H1 (cell line): ENCODE measurements at regions not wholly inside any gene's neighbourhood (a gene's known extent, or its start where the extent isn't known, plus 50 kb on each side); places are given as distances from the start of the nearest gene placed in this dataset.

Source experiments
- CTCF ChIA-PET: fragments of 300-600 bp; sonication (Branson Sonifier 250); formaldehyde crosslinking; loops from one replicate; lab custom pipeline; 2021; ENCODE audit not compliant: partially characterized antibody; lab: Charles Lee
- POLR2A ChIA-PET: fragments of 300-600 bp; sonication (Branson Sonifier 250); formaldehyde crosslinking; loops from one replicate; lab custom pipeline; 2021; ENCODE audit warnings: inconsistent platforms; ENCODE audit not compliant: partially characterized antibody; lab: Charles Lee
- DNase-seq, 2 experiments: peaks; one replicate each; pipeline versions ENCODE4 v3.0.0 to v3.0.0-alpha.2; 2010 to 2022; ENCODE audit warnings: low spot score in 2 of 2, low read depth in 1 of 2, mixed read lengths in 1 of 2
- FAIRE-seq: peaks from 2 replicates; lab custom pipeline; 2011; peaks lifted over from hg19 to GRCh38; lab: Jason Lieb, UNC
- H2AFZ ChIP-seq: 2 replicates; pipeline ENCODE4 v1.8.1; 2012; ENCODE audit warnings: low read length, inconsistent platforms
- H2AK5ac ChIP-seq: 2 replicates; pipeline ENCODE4 v1.6.1; 2013; ENCODE audit warnings: low read depth, low read length
- H2BK120ac ChIP-seq: replicated peaks from 2 replicates; pipeline ENCODE3; 2013; ENCODE audit warnings: low read depth, low read length, inconsistent platforms
- H2BK12ac ChIP-seq: 2 replicates; pipeline ENCODE4 v1.6.1; 2013; ENCODE audit warnings: low read depth, low read length
- H2BK15ac ChIP-seq: 2 replicates; pipeline ENCODE4 v1.6.1; 2013; ENCODE audit warnings: low read length
- H2BK20ac ChIP-seq: 2 replicates; pipeline ENCODE4 v1.6.1; 2013; ENCODE audit warnings: low read length
- H2BK5ac ChIP-seq: 2 replicates; pipeline ENCODE4 v1.6.1; 2013; ENCODE audit warnings: low read depth, low read length
- H3K14ac ChIP-seq: 2 replicates; pipeline ENCODE4 v1.6.1; 2013; ENCODE audit warnings: inconsistent platforms; ENCODE audit not compliant: insufficient read length
- H3K18ac ChIP-seq: 2 replicates; pipeline ENCODE4 v1.6.1; 2013; ENCODE audit warnings: low read length; ENCODE audit errors: extremely low read depth
- H3K23ac ChIP-seq: 2 replicates; pipeline ENCODE4 v1.6.1; 2013; ENCODE audit warnings: inconsistent platforms; ENCODE audit not compliant: insufficient read length
- H3K23me2 ChIP-seq: 2 replicates; pipeline ENCODE4 v1.6.1; 2013; ENCODE audit warnings: low read depth, low read length
- H3K27ac ChIP-seq: 2 replicates; pipeline ENCODE4 v1.6.1; 2011; ENCODE audit warnings: low read depth, low read length, inconsistent platforms
- H3K27me3 ChIP-seq, 4 experiments: replicated peaks in 1 of 4; 1 replicate in 1 of 4; 2 replicates in 3 of 4; pipeline versions ENCODE4 v1.6.1 to v1.8.1; 2011 to 2013; ENCODE audit warnings: low read length in 3 of 4, mild to moderate bottlenecking in 3 of 4, inconsistent platforms in 2 of 4, mixed read lengths in 2 of 4, moderate library complexity in 1 of 4; ENCODE audit not compliant: control insufficient read depth in 3 of 4, insufficient read depth in 3 of 4; ENCODE audit errors: extremely low read depth in 1 of 4
- H3K36me3 ChIP-seq, 4 experiments: 2 replicates each; pipeline versions ENCODE4 v1.6.1 to v1.8.1; 2011 to 2013; ENCODE audit warnings: mild to moderate bottlenecking in 4 of 4, low read length in 3 of 4, moderate library complexity in 2 of 4, control low read depth in 1 of 4, inconsistent platforms in 1 of 4; ENCODE audit not compliant: insufficient read depth in 4 of 4, control insufficient read depth in 2 of 4
- H3K4ac ChIP-seq: replicated peaks from 2 replicates; pipeline ENCODE3; 2013; ENCODE audit warnings: low read length, low read depth, mixed read lengths, inconsistent platforms; ENCODE audit not compliant: insufficient read length
- H3K4me1 ChIP-seq, 4 experiments: replicated peaks in 1 of 4; 1 replicate in 1 of 4; 2 replicates in 3 of 4; pipeline versions ENCODE4 v1.6.1 to v1.8.1; 2011 to 2013; ENCODE audit warnings: low read length in 3 of 4, inconsistent platforms in 2 of 4, mixed read lengths in 1 of 4; ENCODE audit not compliant: insufficient read depth in 4 of 4, control insufficient read depth in 3 of 4
- H3K4me2 ChIP-seq, 2 experiments: 2 replicates each; pipeline versions ENCODE4 v1.6.1 to v1.8.1; 2011 to 2013; ENCODE audit warnings: low read depth in 2 of 2, low read length in 2 of 2, control low read depth in 1 of 2, inconsistent platforms in 1 of 2, mild to moderate bottlenecking in 1 of 2; ENCODE audit not compliant: insufficient read depth in 1 of 2
- H3K4me3 ChIP-seq, 4 experiments: fragments of 200-600, 300-600 bp in 1 of 4; sonication (generic), shearing (Covaris generic), sonication (Bioruptor Twin) in 1 of 4; 2 replicates each; pipeline versions ENCODE4 v1.5.1 to v1.8.1; 2011 to 2016; ENCODE audit warnings: low read length in 4 of 4, low read depth in 3 of 4, control low read depth in 2 of 4, inconsistent platforms in 2 of 4, mild to moderate bottlenecking in 2 of 4, mixed read lengths in 1 of 4, moderate library complexity in 1 of 4; ENCODE audit not compliant: insufficient read depth in 2 of 4; ENCODE audit errors: extremely low read depth in 1 of 4
- H3K56ac ChIP-seq: replicated peaks from 2 replicates; pipeline ENCODE3; 2013; ENCODE audit warnings: low read depth, mild to moderate bottlenecking, mixed read lengths, low read length, inconsistent platforms; ENCODE audit not compliant: insufficient read length
- H3K79me1 ChIP-seq: 2 replicates; pipeline ENCODE4 v1.6.1; 2013; ENCODE audit warnings: low read depth, low read length, control low read depth
- H3K79me2 ChIP-seq, 2 experiments: 2 replicates each; pipeline versions ENCODE4 v1.6.1 to v1.8.1; 2012 to 2013; ENCODE audit warnings: low read length in 2 of 2, mild to moderate bottlenecking in 2 of 2, inconsistent platforms in 1 of 2; ENCODE audit not compliant: insufficient read depth in 2 of 2, control insufficient read depth in 1 of 2
- H3K9ac ChIP-seq, 4 experiments: replicated peaks in 1 of 4; 1 replicate in 1 of 4; 2 replicates in 3 of 4; pipeline versions ENCODE4 v1.6.1 to v1.8.1; 2011 to 2013; ENCODE audit warnings: low read depth in 3 of 4, low read length in 3 of 4, control low read depth in 2 of 4, mild to moderate bottlenecking in 2 of 4, moderate library complexity in 2 of 4, inconsistent platforms in 1 of 4; ENCODE audit errors: extremely low read depth in 1 of 4
- H3K9me3 ChIP-seq, 2 experiments: 2 replicates each; pipeline versions ENCODE4 v1.6.1 to v1.8.1; 2012 to 2013; ENCODE audit warnings: mild to moderate bottlenecking in 2 of 2, moderate library complexity in 2 of 2, control low read depth in 1 of 2, inconsistent platforms in 1 of 2, low read depth in 1 of 2, low read length in 1 of 2, mixed read lengths in 1 of 2; ENCODE audit not compliant: insufficient read depth in 2 of 2
- H4K20me1 ChIP-seq, 2 experiments: replicated peaks in 1 of 2; 2 replicates each; pipeline versions ENCODE3 to v1.8.1; 2011 to 2013; ENCODE audit warnings: inconsistent platforms in 2 of 2, low read length in 2 of 2, mild to moderate bottlenecking in 1 of 2; ENCODE audit not compliant: insufficient read depth in 2 of 2, control insufficient read depth in 1 of 2
- H4K5ac ChIP-seq: 2 replicates; pipeline ENCODE4 v1.6.1; 2013; ENCODE audit warnings: low read length, low read depth, mixed read lengths, inconsistent platforms; ENCODE audit not compliant: insufficient read length
- H4K8ac ChIP-seq: 2 replicates; pipeline ENCODE4 v1.8.0; 2013; ENCODE audit warnings: mild to moderate bottlenecking, moderate library complexity, low read length, inconsistent platforms; ENCODE audit not compliant: insufficient read depth; ENCODE audit errors: extremely low read depth
- H4K91ac ChIP-seq: replicated peaks from 2 replicates; pipeline ENCODE3; 2013; ENCODE audit warnings: low read length, mixed read lengths, inconsistent platforms; ENCODE audit not compliant: insufficient read length
- JUN ChIP-seq: IDR thresholded peaks from 2 replicates; pipeline ENCODE4 v1.6.1; 2011; ENCODE audit warnings: low read depth, mild to moderate bottlenecking, improper control_type of control experiment, low read length
- NRF1 ChIP-seq: IDR thresholded peaks from 2 replicates; pipeline ENCODE4 v1.6.1; 2011; ENCODE audit warnings: mild to moderate bottlenecking, low read depth, low read length, improper control_type of control experiment
- RBBP5 ChIP-seq: IDR thresholded peaks from 2 replicates; pipeline ENCODE4 v1.7.1; 2012; ENCODE audit warnings: low read depth, mild to moderate bottlenecking, inconsistent platforms, low read length, moderate library complexity, borderline replicate concordance
- SAP30 ChIP-seq: fragments of 300-600 bp; sonication (generic); IDR thresholded peaks from 2 replicates; pipeline ENCODE4 v1.7.1; 2012; ENCODE audit warnings: low read length, moderate library complexity, mild to moderate bottlenecking, inconsistent platforms; ENCODE audit not compliant: insufficient read depth, insufficient replicate concordance
- TAF1 ChIP-seq: IDR thresholded peaks from 2 replicates; pipeline ENCODE4 v1.6.1; 2011; ENCODE audit warnings: mild to moderate bottlenecking, low read depth, low read length
- WGBS, 2 experiments: shearing (Covaris generic) in 1 of 2; methylation state at CpG; one replicate each; pipeline versions ENCODE4 v1.1.6 to v1.1.7; 2013 to 2015; ENCODE audit warnings: low lambda C conversion rate in 2 of 2, mixed read lengths in 2 of 2, inconsistent platforms in 1 of 2, low coverage in 1 of 2, missing lambda C conversion rate in 1 of 2; ENCODE audit not compliant: insufficient replicate concordance in 2 of 2, insufficient coverage in 1 of 2, insufficient read length in 1 of 2; ENCODE audit errors: extremely low coverage in 1 of 2, missing lambda C conversion rate in 1 of 2; 5-methylcytosine and 5-hydroxymethylcytosine counted together

DNA sequence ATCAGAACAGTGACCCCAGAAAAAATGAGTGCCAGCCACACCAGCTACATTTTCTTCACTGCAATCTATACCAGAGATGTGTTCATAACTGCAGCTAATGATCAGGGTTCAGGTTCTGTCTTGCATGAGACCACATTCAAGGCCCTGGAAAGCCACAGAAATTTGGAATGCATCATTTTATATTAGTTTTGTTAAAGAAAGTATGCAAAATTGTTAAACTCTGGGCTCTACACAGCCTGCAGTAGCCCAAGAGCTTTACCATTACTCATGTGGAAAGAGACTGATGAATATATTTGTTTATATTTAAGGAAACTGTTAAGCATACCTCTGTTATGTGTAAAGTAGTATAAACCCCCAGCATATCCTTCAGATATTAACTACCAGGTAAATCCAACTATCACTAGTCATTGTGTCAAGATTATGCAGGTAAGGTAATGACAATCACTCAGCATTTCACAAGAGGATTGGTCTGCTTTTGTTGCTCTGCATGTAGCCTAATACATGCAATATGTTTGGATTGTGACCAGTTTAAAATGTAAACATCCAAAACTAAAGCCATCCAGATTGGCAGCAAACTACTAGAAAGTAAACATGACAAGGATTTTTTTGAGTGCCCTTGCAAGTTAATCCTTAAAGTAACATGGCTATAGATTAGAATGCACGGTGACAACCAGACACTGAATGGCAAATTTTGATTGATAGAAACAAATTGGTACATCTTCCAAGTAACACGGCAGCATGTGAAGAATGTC, 429.1 kb upstream of the ARGLU1 start:
- DNase-seq = no peak
- no peaks in the 10 kb centered on the region for H3K23me2 ChIP-seq
- no peak overlapping the region for H2BK120ac ChIP-seq
- no peaks in the 10 kb centered on the region for H3K79me2 ChIP-seq
- H4K20me1 ChIP-seq = no peaks in the 10 kb centered on the region
- ChIA-PET POLR2A (no interaction called here), CTCF (no interaction called here)
- no peak overlapping the region for H3K4me3 ChIP-seq
- no peaks in the 10 kb centered on the region for H3K4me1 ChIP-seq
- H3K23ac ChIP-seq = no peak overlapping the region
- H3K27me3 ChIP-seq = no peaks in the 10 kb centered on the region
- no peak overlapping the region for H3K27ac ChIP-seq
- no peak overlapping the region for H3K18ac ChIP-seq
- H2AK5ac ChIP-seq = no peak overlapping the region
- H4K8ac ChIP-seq = no peak overlapping the region
- H3K79me1 ChIP-seq = no peaks in the 10 kb centered on the region
- H3K4me2 ChIP-seq = no peak overlapping the region
- H3K9me3 ChIP-seq = no peaks in the 10 kb centered on the region
- no peak overlapping the region for H2BK5ac ChIP-seq
- no peak overlapping the region for H4K91ac ChIP-seq
- no peak overlapping the region for H2BK20ac ChIP-seq
- TF ChIP-seq JUN (no peak), SAP30 (no peak), TAF1 (no peak), RBBP5 (no peak), NRF1 (no peak)
- no peak overlapping the region for H3K9ac ChIP-seq
- H2AFZ ChIP-seq = no peak overlapping the region
- 93% methylated on average over 2 of the region's 2 CpGs; no CpG with 5 or more reads in 1 of the 2 experiments for WGBS, 2 experiments
- no peaks in the 10 kb centered on the region for H3K36me3 ChIP-seq
- no peak overlapping the region for H2BK12ac ChIP-seq
- H3K4ac ChIP-seq = no peak overlapping the region
- H3K56ac ChIP-seq = no peak overlapping the region
- H3K14ac ChIP-seq = no peak overlapping the region
- H4K5ac ChIP-seq = no peak overlapping the region
- no peak for FAIRE-seq
- no peak overlapping the region for H2BK15ac ChIP-seq
